ENCODE measurements at regions not wholly inside any gene's neighbourhood (a gene's known extent, or its start where the extent isn't known, plus 50 kb on each side); places are given as distances from the start of the nearest gene placed in this dataset.

DNA sequence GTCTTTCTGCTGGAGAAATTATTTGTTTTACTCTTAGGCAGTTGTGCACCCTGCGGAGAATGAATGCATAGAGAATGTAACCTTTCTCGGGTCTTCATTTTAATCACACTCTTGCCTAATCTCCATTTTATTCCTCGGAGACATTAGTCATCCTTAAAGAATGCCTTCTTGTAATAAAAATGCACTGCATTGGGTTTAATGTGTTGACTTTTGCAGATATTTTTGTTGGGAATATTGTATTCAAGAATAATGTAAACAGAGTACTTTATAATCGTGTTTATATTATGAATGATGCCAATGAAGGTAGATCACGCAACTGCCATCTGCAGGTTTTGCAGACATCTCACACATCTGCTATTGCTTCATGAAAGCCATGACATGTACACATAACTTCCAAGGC is 1093.9 kb upstream of the CDH6 start:
- TF ChIP-seq, protein P1, sequence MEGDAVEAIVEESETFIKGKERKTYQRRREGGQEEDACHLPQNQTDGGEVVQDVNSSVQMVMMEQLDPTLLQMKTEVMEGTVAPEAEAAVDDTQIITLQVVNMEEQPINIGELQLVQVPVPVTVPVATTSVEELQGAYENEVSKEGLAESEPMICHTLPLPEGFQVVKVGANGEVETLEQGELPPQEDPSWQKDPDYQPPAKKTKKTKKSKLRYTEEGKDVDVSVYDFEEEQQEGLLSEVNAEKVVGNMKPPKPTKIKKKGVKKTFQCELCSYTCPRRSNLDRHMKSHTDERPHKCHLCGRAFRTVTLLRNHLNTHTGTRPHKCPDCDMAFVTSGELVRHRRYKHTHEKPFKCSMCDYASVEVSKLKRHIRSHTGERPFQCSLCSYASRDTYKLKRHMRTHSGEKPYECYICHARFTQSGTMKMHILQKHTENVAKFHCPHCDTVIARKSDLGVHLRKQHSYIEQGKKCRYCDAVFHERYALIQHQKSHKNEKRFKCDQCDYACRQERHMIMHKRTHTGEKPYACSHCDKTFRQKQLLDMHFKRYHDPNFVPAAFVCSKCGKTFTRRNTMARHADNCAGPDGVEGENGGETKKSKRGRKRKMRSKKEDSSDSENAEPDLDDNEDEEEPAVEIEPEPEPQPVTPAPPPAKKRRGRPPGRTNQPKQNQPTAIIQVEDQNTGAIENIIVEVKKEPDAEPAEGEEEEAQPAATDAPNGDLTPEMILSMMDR (IDR thresholded peaks at IDR 0.05; ENCODE audit: low read depth, low read length): no peak
- H3K4me1 ChIP-seq (ENCODE audit: low read depth): no peaks in the 10 kb centered on the region
- no peaks in the 10 kb centered on the region for H3K27me3 ChIP-seq
- no peak overlapping the region for H3K4me3 ChIP-seq
- H3K9me3 ChIP-seq (ENCODE audit: low read depth): no peaks in the 10 kb centered on the region
- H3K27ac ChIP-seq: no peak overlapping the region
- no peaks in the 10 kb centered on the region for H3K36me3 ChIP-seq
- DNase-seq (ENCODE audit: low read depth in 1 of 2, low spot score in 1 of 2): peak in 1 of 2 donors; percentile 55

DNA sequence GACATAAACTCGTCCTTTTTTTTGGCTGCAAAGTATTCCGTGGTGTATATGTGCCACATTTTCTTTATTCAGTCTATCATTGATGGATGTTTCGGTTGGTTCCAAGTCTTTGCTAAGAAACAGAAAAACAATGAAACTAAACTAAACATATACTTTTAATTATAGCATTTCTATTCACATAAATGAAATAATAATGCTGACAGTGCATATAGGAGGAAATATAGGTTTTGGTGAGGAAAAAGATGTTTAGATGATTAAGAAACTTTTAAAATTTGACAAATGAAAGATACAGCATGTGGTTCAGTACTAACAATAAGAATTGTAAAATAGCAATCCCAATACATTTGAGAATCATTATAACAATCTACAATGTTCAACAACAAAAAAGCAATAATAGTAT is 1094.5 kb upstream of the CDH6 start:
- TF ChIP-seq, protein P1 (IDR thresholded peaks at IDR 0.05; ENCODE audit: low read depth, low read length): no peak
- Histone ChIP-seq H3K36me3 (no peaks in the 10 kb centered on the region), H3K4me3 (no peak overlapping the region), H3K27ac (no peak overlapping the region), H3K9me3 (ENCODE audit: low read depth) (no peaks in the 10 kb centered on the region), H3K27me3 (no peaks in the 10 kb centered on the region), H3K4me1 (ENCODE audit: low read depth) (no peaks in the 10 kb centered on the region)
- no peak for DNase-seq (ENCODE audit: low read depth in 1 of 2, low spot score in 1 of 2)

GRCh38 chr5:30092548-30092947 is 1100.9 kb upstream of the CDH6 start:
- no peak for DNase-seq (ENCODE audit: low read depth in 1 of 2, low spot score in 1 of 2)

GRCh38 chr5:30069441-30070263 is 1123.8 kb upstream of the CDH6 start:
- H3K4me1 ChIP-seq (ENCODE audit: low read depth): no peaks in the 10 kb centered on the region
- TF ChIP-seq, protein P1 (IDR thresholded peaks at IDR 0.05; ENCODE audit: low read depth, low read length): no peak
- DNase-seq (ENCODE audit: low read depth in 1 of 2, low spot score in 1 of 2): no peak

More at GRCh38 chr5:30092548-30092947, 1100.9 kb upstream of the CDH6 start:
- TF ChIP-seq, protein P1 (IDR thresholded peaks at IDR 0.05; ENCODE audit: low read depth, low read length): no peak
- no peak overlapping the region for H3K27ac ChIP-seq
- H3K36me3 ChIP-seq: no peaks in the 10 kb centered on the region
- H3K4me1 ChIP-seq (ENCODE audit: low read depth): no peaks in the 10 kb centered on the region
- H3K9me3 ChIP-seq (ENCODE audit: low read depth): no peaks in the 10 kb centered on the region
- no peaks in the 10 kb centered on the region for H3K27me3 ChIP-seq
- no peak overlapping the region for H3K4me3 ChIP-seq

DNA sequence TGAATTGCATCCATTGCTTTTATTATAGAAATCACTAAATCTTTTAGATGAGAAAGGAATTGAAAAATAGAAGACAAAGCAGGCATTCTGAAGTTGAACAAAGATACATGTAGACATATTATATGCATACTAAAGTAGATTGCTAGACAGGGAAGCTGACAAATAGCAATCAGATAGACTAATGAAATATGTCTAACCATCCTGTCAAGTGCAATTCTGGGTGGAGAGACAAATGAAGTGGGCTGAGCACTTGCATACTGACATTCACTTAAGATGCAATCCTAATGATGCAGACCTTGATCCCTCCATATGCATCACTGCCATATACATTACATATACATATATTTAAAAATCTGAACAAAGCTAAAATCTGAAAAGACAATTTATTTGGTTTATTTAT is 1130.0 kb upstream of the CDH6 start:
- Histone ChIP-seq H3K27me3 (no peaks in the 10 kb centered on the region), H3K9me3 (ENCODE audit: low read depth) (no peaks in the 10 kb centered on the region), H3K4me3 (no peak overlapping the region), H3K27ac (no peak overlapping the region), H3K4me1 (ENCODE audit: low read depth) (no peaks in the 10 kb centered on the region), H3K36me3 (no peaks in the 10 kb centered on the region)
- no peak for DNase-seq (ENCODE audit: low read depth in 1 of 2, low spot score in 1 of 2)
- TF ChIP-seq, protein P1 (IDR thresholded peaks at IDR 0.05; ENCODE audit: low read depth, low read length): no peak

More at GRCh38 chr5:30069441-30070263, 1123.8 kb upstream of the CDH6 start:
- Histone ChIP-seq H3K36me3 (no peaks in the 10 kb centered on the region), H3K9me3 (ENCODE audit: low read depth) (no peaks in the 10 kb centered on the region), H3K27me3 (no peaks in the 10 kb centered on the region), H3K4me3 (no peak overlapping the region), H3K27ac (no peak overlapping the region)

Data from cardiac muscle cell (in vitro differentiated cells and primary cell).